GM12874 (cell line): ENCODE measurements at regions not wholly inside any gene's neighbourhood (a gene's known extent, or its start where the extent isn't known, plus 50 kb on each side); places are given as distances from the start of the nearest gene placed in this dataset.

Experiments used
- TF ChIP-seq, protein P1 (sequence below): IDR thresholded peaks from 2 replicates; pipeline ENCODE4 v1.5.1; 2011; ENCODE audit warnings: low read depth, mild to moderate bottlenecking, control low read depth, low read length, moderate library complexity; ENCODE audit not compliant: insufficient read depth

DNA sequence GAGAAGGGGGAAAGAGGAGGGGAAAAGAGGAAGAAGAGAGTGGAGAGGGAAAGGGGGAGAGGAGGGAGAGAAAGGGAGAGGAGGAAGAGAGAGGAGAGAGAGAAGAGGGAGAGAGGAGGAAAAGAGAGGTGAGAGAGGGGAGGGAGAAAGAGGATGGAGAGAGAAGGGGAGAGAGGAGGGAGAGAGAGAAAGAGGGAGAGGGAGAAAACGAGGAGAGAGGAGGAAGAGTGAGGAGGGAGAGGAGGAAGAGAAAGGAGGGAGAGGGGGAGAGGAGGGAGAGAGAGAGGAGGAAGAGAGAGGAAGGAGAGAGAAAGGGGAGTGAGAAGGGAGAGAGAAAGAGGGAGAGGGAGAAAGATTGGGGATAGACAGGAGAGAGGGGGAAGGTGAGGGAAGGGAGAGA is 197.6 kb upstream of the FOXK1 start:
- TF ChIP-seq, protein P1, sequence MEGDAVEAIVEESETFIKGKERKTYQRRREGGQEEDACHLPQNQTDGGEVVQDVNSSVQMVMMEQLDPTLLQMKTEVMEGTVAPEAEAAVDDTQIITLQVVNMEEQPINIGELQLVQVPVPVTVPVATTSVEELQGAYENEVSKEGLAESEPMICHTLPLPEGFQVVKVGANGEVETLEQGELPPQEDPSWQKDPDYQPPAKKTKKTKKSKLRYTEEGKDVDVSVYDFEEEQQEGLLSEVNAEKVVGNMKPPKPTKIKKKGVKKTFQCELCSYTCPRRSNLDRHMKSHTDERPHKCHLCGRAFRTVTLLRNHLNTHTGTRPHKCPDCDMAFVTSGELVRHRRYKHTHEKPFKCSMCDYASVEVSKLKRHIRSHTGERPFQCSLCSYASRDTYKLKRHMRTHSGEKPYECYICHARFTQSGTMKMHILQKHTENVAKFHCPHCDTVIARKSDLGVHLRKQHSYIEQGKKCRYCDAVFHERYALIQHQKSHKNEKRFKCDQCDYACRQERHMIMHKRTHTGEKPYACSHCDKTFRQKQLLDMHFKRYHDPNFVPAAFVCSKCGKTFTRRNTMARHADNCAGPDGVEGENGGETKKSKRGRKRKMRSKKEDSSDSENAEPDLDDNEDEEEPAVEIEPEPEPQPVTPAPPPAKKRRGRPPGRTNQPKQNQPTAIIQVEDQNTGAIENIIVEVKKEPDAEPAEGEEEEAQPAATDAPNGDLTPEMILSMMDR, result no peak

DNA sequence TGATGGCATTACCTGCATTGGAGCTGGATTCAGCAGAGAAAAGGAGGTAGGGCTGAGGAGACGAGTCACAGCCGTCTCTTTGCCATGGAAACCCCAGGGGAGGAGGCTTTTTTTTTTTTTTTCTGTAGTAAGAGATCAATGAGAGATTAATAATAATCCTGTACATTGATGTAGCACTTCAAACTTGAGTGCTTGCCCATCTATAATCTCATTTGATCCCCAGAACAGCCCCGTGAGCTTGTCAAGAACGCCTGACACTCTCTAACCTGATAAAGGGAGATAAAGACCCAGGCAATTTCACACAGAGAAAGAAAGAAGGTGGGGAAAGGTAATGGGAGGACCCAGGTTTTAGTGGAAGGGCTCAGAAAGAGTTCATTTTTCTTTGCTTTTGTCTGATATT is 195.2 kb upstream of the FOXK1 start:
- TF ChIP-seq, protein P1, result no peak

DNA sequence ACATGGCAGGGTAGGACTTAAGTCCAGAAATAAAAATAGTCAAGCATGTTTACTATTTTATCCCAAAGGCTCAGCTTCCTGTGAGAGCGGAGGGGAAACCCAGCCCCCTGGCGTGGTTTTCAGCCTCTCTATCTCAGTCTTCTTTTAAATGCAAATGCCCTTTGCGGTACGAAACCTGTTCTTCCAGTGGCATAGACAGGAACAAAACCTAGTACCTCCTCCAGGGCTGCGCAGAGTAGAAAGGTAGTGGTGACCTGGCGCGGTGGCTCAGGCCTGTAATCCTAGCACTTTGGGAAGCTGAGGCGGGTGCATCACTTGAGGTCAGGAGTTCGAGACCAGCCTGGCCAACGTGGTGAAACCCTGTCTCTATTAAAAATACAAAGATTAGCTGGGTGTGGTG is 181.3 kb upstream of the FOXK1 start:
- TF ChIP-seq, protein P1, result no peak

DNA sequence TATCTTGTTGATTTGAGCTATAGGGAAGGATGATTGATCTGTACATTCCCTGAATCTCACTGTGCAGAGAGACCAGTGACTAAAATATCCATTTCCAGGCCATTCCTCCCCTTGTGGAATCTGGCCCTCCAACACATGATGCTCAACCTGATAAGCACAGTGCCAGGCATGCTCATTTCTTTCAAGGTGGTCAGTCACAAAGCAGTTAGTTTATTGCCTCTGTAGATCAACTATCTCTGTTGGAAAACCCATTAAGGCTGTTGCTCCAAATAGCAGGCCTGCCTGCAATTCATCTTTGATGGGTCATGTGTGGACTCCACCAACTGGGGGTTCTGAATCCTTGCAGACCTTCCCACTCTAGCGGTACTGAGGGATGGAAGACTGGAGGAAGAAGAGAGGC is 168.6 kb upstream of the FOXK1 start:
- TF ChIP-seq, protein P1, result no peak

DNA sequence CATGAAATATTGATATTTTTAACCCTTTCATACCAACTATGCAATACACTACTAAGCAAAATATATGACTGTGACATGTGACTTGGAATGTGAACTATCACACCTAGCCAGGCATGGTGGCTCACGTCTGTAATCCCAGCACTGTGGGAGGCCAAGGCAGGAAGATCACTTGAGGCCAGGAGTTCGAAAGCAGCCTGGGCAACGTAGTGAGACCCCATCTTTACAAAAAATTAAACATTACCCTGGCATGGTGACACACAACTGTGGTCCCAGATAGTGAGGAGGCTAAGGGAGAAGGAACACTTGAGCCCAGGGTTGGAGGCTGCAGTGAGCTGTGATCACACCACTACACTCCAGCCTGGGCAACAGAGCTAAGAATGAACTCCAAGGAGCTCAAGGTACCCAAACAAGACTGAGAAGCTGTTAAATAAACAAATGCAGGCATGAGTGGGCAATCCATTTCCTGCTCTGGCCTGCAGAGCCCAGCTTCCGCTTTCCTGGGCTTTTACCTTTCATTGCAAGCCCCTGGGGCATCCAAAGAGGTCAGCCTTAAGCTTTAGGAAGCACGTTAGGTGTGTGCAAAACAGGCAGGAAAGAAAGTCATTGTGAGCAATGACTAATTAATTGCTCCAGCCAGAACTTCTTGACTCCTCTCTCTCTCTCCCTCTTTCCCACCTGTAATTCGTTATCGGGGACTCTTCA is 162.1 kb upstream of the FOXK1 start:
- TF ChIP-seq, protein P1, result no peak

DNA sequence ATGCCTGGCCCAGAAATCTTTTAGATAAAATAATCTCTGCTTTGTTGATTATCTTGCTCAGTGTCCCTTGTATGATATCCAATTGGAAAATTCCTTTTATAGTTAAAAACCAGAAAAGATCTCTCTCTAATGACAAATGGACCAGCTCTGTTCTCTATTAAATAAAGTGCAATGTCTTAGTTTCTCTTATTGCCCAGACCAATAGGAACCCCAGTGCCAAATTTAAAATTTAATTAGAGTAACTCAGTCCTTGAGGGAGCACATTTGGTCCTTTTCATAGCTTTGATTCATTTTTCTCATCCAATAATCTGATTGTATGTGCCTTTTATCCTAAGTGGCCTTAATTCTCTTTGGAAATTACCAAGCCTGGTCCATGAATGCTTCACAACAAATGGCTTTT is 158.9 kb upstream of the FOXK1 start:
- TF ChIP-seq, protein P1, result no peak

DNA sequence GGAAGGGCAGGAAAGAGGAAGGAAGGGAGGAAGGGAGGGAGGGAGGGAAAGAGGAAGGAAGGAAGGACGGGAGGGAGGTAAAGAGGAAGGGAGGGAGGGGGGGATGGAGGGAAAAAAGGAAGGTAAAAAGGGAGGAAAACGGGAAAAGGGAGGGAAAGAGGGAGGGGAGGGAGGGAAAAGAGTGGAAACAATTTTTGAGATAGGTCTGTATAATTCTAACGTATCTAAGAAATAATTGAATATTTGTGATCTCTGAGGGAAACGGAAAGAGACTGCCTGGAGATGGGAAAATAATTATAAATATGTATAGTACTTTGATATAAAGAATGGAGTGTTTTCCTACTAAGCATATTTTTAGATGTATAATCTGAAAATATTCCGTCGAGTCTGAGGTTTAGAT is 158.2 kb upstream of the FOXK1 start:
- TF ChIP-seq, protein P1, result no peak
